HL-60 (cell line): ENCODE measurements at regions not wholly inside any gene's neighbourhood (a gene's known extent, or its start where the extent isn't known, plus 50 kb on each side); places are given as distances from the start of the nearest gene placed in this dataset.

Experiments used
- DNase-seq, 2 experiments: peaks; one replicate each; pipeline ENCODE4 v3.0.0-alpha.2; 2010 to 2020; ENCODE audit warnings: low read depth in 1 of 2, low spot score in 1 of 2
- H3K27ac ChIP-seq: fragments of 250-450 bp; sonication (Bioruptor Pico); replicated peaks from 2 replicates; pipeline ENCODE4 v1.5.1; 2020; ENCODE audit warnings: mild to moderate bottlenecking, moderate library complexity
- H3K27me3 ChIP-seq: fragments of 250-450 bp; sonication (Bioruptor Pico); 2 replicates; pipeline ENCODE4 v1.5.1; 2021; ENCODE audit warnings: mild to moderate bottlenecking, moderate library complexity; ENCODE audit not compliant: insufficient read depth, poor library complexity, severe bottlenecking
- H3K4me3 ChIP-seq: replicated peaks from 2 replicates; pipeline ENCODE4 v1.5.1; 2011; ENCODE audit warnings: mild to moderate bottlenecking, control low read depth, low read length; ENCODE audit not compliant: insufficient read depth
- CTCF ChIP-seq: IDR thresholded peaks from one replicate; pipeline ENCODE4 v1.5.1; 2011; ENCODE audit warnings: low read length, control low read depth, inconsistent platforms; ENCODE audit not compliant: insufficient read depth
- GABPA ChIP-seq: IDR thresholded peaks from 2 replicates; pipeline ENCODE4 v1.6.1; 2012; ENCODE audit warnings: low read depth
- POLR2AphosphoS5 ChIP-seq: IDR thresholded peaks from 2 replicates; pipeline ENCODE4 v1.6.1; 2012; ENCODE audit warnings: low read depth
- REST ChIP-seq: IDR thresholded peaks from 2 replicates; pipeline ENCODE4 v1.6.1; 2012; ENCODE audit warnings: low read depth; ENCODE audit not compliant: insufficient replicate concordance
- SPI1 ChIP-seq: IDR thresholded peaks from 2 replicates; pipeline ENCODE4 v1.6.1; 2012; ENCODE audit warnings: low read depth, mild to moderate bottlenecking, borderline replicate concordance

- Histone ChIP-seq H3K27me3 (no peaks in the 10 kb centered on the region), H3K27ac (no peak overlapping the region), H3K4me3 (no peak overlapping the region)
- no peak for TF ChIP-seq CTCF
- TF ChIP-seq GABPA, result no peak
- no peak for TF ChIP-seq SPI1
- no peak for TF ChIP-seq POLR2AphosphoS5
- no peak for TF ChIP-seq REST
- no peak for DNase-seq
Observed at GRCh38 chr7:47210281-47210854, 371.5 kb downstream of the TNS3 start.

- TF ChIP-seq SPI1, result no peak
- TF ChIP-seq CTCF, result no peak
- TF ChIP-seq REST, result no peak
- TF ChIP-seq GABPA, result no peak
- TF ChIP-seq POLR2AphosphoS5, result no peak
- Histone ChIP-seq H3K27me3 (no peaks in the 10 kb centered on the region), H3K4me3 (no peak overlapping the region), H3K27ac (no peak overlapping the region)
- DNase-seq, result no peak
Observed at GRCh38 chr7:47207956-47208355, 374.0 kb downstream of the TNS3 start.

- TF ChIP-seq REST (no peak), GABPA (no peak), SPI1 (no peak), POLR2AphosphoS5 (no peak), CTCF (no peak)
- Histone ChIP-seq H3K27me3 (no peaks in the 10 kb centered on the region), H3K27ac (no peak overlapping the region), H3K4me3 (no peak overlapping the region)
- no peak for DNase-seq
Observed at GRCh38 chr7:47204709-47205108, 377.2 kb downstream of the TNS3 start.
